ENCODE measurements at regions not wholly inside any gene's neighbourhood (a gene's known extent, or its start where the extent isn't known, plus 50 kb on each side); places are given as distances from the start of the nearest gene placed in this dataset.

DNA sequence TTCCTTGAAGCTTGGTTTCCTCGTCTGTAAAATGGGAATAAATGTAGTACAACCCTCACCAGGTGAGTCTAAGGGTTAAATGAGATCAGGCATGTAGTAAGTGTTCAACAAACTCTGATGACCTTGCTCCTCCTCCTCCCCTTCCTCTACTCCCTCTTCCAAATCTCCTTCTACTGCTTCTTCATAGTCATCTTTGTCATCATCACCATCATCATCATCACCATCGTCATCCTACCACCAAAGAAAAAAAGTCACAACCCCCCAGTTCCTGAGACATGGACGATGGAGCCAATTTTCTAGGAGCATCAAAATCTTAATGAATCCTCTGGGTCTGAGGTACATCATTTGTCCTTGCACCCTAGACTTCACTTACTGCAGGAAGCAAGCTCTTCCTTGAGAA, 240.0 kb downstream of the ANKRD60 start:
- Histone ChIP-seq H3K36me3 (ENCODE audit: control insufficient read depth, insufficient read depth, low read length) (no peaks in the 10 kb centered on the region), H2AK9ac (replicated peaks; ENCODE audit: low read depth, low read length, poor library complexity) (no peak overlapping the region), H3K9ac (ENCODE audit: low read depth, low read length) (no peak overlapping the region), H3K23ac (ENCODE audit: low read depth, low read length) (no peak overlapping the region), H3K27ac (ENCODE audit: insufficient read depth, low read length) (no peak overlapping the region), H2AFZ (replicated peaks; ENCODE audit: low read length, poor library complexity) (no peak overlapping the region), H3K4me2 (ENCODE audit: low read depth, low read length) (no peak overlapping the region), H2BK120ac (ENCODE audit: low read depth, low read length) (no peak overlapping the region), H4K20me1 (ENCODE audit: insufficient read depth, low read length) (no peaks in the 10 kb centered on the region), H3K4me3 (ENCODE audit: insufficient read depth, low read depth, low read length) (no peak overlapping the region), H4K5ac (ENCODE audit: low read depth, low read length) (no peak overlapping the region), H2BK5ac (ENCODE audit: low read depth, low read length, poor library complexity, severe bottlenecking) (no peak overlapping the region), H3K9me3 (ENCODE audit: control insufficient read depth, insufficient read depth, low read length) (no peaks in the 10 kb centered on the region), H4K8ac (ENCODE audit: low read depth in 2 of 2, low read length in 2 of 2) (no peak overlapping the region), H2BK20ac (ENCODE audit: low read depth, low read length) (no peak overlapping the region), H3K18ac (ENCODE audit: low read depth, low read length) (no peak overlapping the region), H2AK5ac (ENCODE audit: low read depth, low read length) (no peak overlapping the region), H3K14ac (replicated peaks; ENCODE audit: low read depth, low read length) (no peak overlapping the region), H3K4me1 (ENCODE audit: control insufficient read depth, insufficient read depth, low read length) (no peaks in the 10 kb centered on the region), H3K79me1 (ENCODE audit: low read depth in 1 of 2, low read length in 2 of 2) (no peaks in the 10 kb centered on the region), H3K4ac (ENCODE audit: low read depth, low read length) (no peak overlapping the region), H4K91ac (ENCODE audit: insufficient read depth, low read depth, low read length) (no peak overlapping the region), H3K27me3 (ENCODE audit: control insufficient read depth, insufficient read depth, low read length) (no peaks in the 10 kb centered on the region), H2BK15ac (ENCODE audit: low read depth, low read length) (no peak overlapping the region), H3K9me1 (ENCODE audit: insufficient read depth, low read length) (no peaks in the 10 kb centered on the region), H3K56ac (ENCODE audit: extremely low read depth, insufficient read depth, low read length) (no peak overlapping the region)
- TF ChIP-seq SMC3 (IDR thresholded peaks at IDR 0.05; ENCODE audit: low read depth, low read length) (no peak), CHD1 (IDR thresholded peaks at IDR 0.05; ENCODE audit: low read depth, low read length) (no peak), BHLHE40 (IDR thresholded peaks at IDR 0.05; ENCODE audit: low read depth, low read length) (no peak), MXI1 (IDR thresholded peaks at IDR 0.05; ENCODE audit: borderline replicate concordance, low read depth, low read length) (no peak), NFE2L2 (IDR thresholded peaks at IDR 0.05; ENCODE audit: low read depth, low read length) (no peak), FOS (IDR thresholded peaks at IDR 0.05; ENCODE audit: low read depth, low read length) (no peak), RAD21 (IDR thresholded peaks at IDR 0.05; ENCODE audit: low read length) (no peak), MAFK (IDR thresholded peaks at IDR 0.05; ENCODE audit: low read depth, low read length) (no peak), RCOR1 (IDR thresholded peaks at IDR 0.05; ENCODE audit: insufficient replicate concordance, low read length) (no peak), MAZ (IDR thresholded peaks at IDR 0.05; ENCODE audit: borderline replicate concordance, low read depth, low read length) (no peak)
- TF ChIP-seq, protein P1, sequence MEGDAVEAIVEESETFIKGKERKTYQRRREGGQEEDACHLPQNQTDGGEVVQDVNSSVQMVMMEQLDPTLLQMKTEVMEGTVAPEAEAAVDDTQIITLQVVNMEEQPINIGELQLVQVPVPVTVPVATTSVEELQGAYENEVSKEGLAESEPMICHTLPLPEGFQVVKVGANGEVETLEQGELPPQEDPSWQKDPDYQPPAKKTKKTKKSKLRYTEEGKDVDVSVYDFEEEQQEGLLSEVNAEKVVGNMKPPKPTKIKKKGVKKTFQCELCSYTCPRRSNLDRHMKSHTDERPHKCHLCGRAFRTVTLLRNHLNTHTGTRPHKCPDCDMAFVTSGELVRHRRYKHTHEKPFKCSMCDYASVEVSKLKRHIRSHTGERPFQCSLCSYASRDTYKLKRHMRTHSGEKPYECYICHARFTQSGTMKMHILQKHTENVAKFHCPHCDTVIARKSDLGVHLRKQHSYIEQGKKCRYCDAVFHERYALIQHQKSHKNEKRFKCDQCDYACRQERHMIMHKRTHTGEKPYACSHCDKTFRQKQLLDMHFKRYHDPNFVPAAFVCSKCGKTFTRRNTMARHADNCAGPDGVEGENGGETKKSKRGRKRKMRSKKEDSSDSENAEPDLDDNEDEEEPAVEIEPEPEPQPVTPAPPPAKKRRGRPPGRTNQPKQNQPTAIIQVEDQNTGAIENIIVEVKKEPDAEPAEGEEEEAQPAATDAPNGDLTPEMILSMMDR (conservative IDR thresholded peaks at IDR 0.05; ENCODE audit: low read depth, low read length): no peak
- TF ChIP-seq, protein P2, sequence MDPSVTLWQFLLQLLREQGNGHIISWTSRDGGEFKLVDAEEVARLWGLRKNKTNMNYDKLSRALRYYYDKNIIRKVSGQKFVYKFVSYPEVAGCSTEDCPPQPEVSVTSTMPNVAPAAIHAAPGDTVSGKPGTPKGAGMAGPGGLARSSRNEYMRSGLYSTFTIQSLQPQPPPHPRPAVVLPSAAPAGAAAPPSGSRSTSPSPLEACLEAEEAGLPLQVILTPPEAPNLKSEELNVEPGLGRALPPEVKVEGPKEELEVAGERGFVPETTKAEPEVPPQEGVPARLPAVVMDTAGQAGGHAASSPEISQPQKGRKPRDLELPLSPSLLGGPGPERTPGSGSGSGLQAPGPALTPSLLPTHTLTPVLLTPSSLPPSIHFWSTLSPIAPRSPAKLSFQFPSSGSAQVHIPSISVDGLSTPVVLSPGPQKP (IDR thresholded peaks at IDR 0.05; ENCODE audit: borderline replicate concordance, low read depth, low read length): no peak
- TF ChIP-seq, protein P3, sequence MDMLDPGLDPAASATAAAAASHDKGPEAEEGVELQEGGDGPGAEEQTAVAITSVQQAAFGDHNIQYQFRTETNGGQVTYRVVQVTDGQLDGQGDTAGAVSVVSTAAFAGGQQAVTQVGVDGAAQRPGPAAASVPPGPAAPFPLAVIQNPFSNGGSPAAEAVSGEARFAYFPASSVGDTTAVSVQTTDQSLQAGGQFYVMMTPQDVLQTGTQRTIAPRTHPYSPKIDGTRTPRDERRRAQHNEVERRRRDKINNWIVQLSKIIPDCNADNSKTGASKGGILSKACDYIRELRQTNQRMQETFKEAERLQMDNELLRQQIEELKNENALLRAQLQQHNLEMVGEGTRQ (IDR thresholded peaks at IDR 0.05; ENCODE audit: low read depth, low read length): no peak
- no TSS peak for BruUV-seq (replicated peaks)
- ATAC-seq (ENCODE audit: low read depth) (no peak), DNase-seq (no peak)
- dilution Hi-C loops (cut with HindIII; ENCODE audit: low sequenced_read_pairs, unreplicated experiment): no loop called here
- in situ Hi-C loops (cut with MboI; ENCODE audit: low sequenced_read_pairs): no loop called here
- POLR2A ChIA-PET (ENCODE audit: unreplicated experiment): no interaction called here
- WGBS, 2 experiments (ENCODE audit: extremely low coverage in 2 of 2, insufficient read length in 1 of 2): no CpG with 5 or more reads among the region's 3 CpGs
- CTCF ChIA-PET: no interaction called here
- intact Hi-C loops (cut with micrococcal nuclease): no loop called here

Measured in IMR-90 (cell line).